ENCODE measurements at regions not wholly inside any gene's neighbourhood (a gene's known extent, or its start where the extent isn't known, plus 50 kb on each side); places are given as distances from the start of the nearest gene placed in this dataset.

- no peak for TF ChIP-seq CTCF (IDR thresholded peaks at IDR 0.05; ENCODE audit: low read depth, low read length)
- no peak overlapping the region for H3K4me3 ChIP-seq (ENCODE audit: low read depth, low read length)
Measured at GRCh38 chr2:57855212-57855611, 191.4 kb upstream of the VRK2 start.

- H3K4me3 ChIP-seq (ENCODE audit: low read depth, low read length): no peak overlapping the region
- TF ChIP-seq CTCF (IDR thresholded peaks at IDR 0.05; ENCODE audit: low read depth, low read length): no peak
Measured at GRCh38 chr2:57859755-57860154, 186.9 kb upstream of the VRK2 start.

- no peak for TF ChIP-seq CTCF (IDR thresholded peaks at IDR 0.05; ENCODE audit: low read depth, low read length)
- no peak overlapping the region for H3K4me3 ChIP-seq (ENCODE audit: low read depth, low read length)
Measured at GRCh38 chr2:57862153-57862552, 184.5 kb upstream of the VRK2 start.

- no peak for TF ChIP-seq CTCF (IDR thresholded peaks at IDR 0.05; ENCODE audit: low read depth, low read length)
- H3K4me3 ChIP-seq (ENCODE audit: low read depth, low read length): no peak overlapping the region
Measured at GRCh38 chr2:57862727-57863126, 183.9 kb upstream of the VRK2 start.

- no peak for TF ChIP-seq CTCF (IDR thresholded peaks at IDR 0.05; ENCODE audit: low read depth, low read length)
- no peak overlapping the region for H3K4me3 ChIP-seq (ENCODE audit: low read depth, low read length)
Measured at GRCh38 chr2:57864926-57865325, 181.7 kb upstream of the VRK2 start.

GRCh38 chr2:57867730-57868129 is 178.9 kb upstream of the VRK2 start:
- H3K4me3 ChIP-seq (ENCODE audit: low read depth, low read length): no peak overlapping the region
- TF ChIP-seq CTCF (IDR thresholded peaks at IDR 0.05; ENCODE audit: low read depth, low read length): no peak

GRCh38 chr2:57868619-57869139 is 177.9 kb upstream of the VRK2 start:
- no peak overlapping the region for H3K4me3 ChIP-seq (ENCODE audit: low read depth, low read length)
- no peak for TF ChIP-seq CTCF (IDR thresholded peaks at IDR 0.05; ENCODE audit: low read depth, low read length)
